ENCODE measurements at regions not wholly inside any gene's neighbourhood (a gene's known extent, or its start where the extent isn't known, plus 50 kb on each side); places are given as distances from the start of the nearest gene placed in this dataset.
A peak's percentile ranks its signal among the peaks of the same experiment; 100 is the strongest.
"Not testable (repeated sequence)": the region's sequence is repeated elsewhere in the genome, so short reads cannot be mapped to it uniquely, and the experiment has no call there.

- not testable (repeated sequence) for DNase-seq (ENCODE audit: low spot score)
Measured at GRCh38 chr1:116851189-116851588, 58.5 kb upstream of the PTGFRN start.

GRCh38 chr1:116851846-116852245, 57.9 kb upstream of the PTGFRN start:
- no peak for DNase-seq (ENCODE audit: low spot score)

DNA sequence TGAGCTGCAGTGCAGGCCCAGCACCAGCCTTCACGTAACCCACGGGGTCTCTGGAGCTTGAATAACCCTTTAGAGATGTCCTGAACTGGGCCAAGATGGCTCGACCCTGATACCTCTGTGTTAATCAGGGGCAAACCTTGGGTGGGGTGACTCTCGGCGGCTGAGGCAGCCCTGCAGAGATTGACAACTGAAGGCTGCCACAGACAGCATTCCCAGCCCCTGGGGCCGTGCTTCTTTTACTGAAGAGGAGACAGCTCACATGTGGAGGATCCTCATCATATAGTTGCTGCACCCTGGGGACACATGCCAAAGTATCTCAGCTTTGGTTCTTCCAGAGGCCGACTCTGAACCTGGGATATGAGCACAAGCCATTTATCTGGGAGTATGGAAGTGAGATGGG, 57.3 kb upstream of the PTGFRN start:
- no peak for DNase-seq (ENCODE audit: low spot score)

GRCh38 chr1:116852910-116853309, 56.8 kb upstream of the PTGFRN start:
- peak; percentile 38 for DNase-seq (ENCODE audit: low spot score)

- DNase-seq (ENCODE audit: low spot score): peak; percentile 75
Measured at GRCh38 chr1:116853680-116854402, 55.9 kb upstream of the PTGFRN start.

DNA sequence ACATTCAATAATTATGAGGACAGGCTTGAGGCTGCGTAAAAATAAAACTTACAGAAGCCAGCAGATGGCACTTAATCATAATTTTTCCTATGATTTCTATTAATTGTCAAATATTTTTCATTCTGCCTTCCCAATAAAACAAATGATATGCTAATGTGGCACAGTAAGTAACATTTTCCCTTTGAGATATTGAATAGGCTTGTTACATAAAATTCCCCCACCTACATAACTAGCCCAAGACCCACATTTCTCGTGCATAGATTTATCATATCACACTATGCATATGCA, 55.4 kb upstream of the PTGFRN start:
- DNase-seq (ENCODE audit: low spot score): no peak

DNA sequence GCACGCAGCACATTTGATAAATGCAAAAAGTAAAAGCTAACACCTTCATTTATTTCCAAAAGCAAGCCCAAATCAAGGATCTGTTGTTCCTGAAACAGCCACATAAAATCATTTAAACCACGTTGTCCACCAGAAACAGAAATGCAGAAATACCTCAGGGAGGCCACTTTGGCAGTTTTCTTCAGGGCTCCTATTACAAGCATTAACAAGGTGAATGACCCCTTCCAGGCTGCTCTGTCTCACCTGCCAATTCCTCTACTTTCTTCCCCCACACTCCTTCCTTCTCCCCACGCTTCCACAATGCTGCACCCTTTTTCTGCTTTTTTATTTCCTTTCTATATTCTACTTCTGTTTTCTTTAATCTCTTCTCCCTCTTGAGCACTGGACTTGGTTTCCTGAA, 55.0 kb upstream of the PTGFRN start:
- no peak for DNase-seq (ENCODE audit: low spot score)

DNA sequence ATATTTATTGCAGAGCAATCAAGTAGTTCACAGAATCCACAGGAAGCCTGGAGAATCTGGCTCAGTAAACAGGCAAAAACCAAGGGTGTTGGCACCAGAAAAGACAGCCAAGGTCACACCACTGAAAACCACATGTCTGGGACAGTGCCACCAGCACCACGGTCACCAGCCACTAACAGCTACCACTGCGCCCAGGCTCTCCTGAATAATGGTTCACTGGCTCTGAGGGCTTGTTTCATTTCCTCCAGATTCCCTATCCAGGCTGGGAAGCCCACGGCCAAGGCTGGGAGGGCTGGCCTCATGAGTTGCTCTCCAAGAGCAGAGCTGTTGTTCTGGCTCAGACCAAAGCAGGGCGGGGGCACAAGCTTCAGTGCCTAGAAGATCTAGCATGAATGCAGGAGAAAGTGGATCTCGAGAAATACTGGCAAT, 54.5 kb upstream of the PTGFRN start:
- no peak for DNase-seq (ENCODE audit: low spot score)

DNA sequence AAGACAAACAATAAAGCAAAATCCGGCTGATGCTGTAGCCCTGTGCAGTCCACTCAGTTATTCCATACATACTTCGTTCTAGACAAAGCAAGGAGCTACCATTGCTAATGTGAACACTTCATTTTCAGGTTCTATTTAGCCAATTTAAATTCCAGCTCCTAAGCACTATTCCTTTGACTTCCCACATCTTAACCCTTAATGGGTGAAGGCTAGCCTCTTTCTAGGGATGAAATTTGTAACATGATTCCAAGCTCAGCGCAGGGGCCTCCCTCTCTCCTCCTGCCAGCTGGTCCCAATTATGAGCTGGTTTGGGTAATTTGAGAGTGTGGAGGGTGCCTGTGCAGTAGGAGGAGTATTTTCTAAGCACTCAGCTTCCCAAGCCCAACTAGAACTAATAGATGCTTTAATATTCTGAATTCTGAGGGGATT, 53.9 kb upstream of the PTGFRN start:
- DNase-seq (ENCODE audit: low spot score): peak; percentile 29

DNA sequence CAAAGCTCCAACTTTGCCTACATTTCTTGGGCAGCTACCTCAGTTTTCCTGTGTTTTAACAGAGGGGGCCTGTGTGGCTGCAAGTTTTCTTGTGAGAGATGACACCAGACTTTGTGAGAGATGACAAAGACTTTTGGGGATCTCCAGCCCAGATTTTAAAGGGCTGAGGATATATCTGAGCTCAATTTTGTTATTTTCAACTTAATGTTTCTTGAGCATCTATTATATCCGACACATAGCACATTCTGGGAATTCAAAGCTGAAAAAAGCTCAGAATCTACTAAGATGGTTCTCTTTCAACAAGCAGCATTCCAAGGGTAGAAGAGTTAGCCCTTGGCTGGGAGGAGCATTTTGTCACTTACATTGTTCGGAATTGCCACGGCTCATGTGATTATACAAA, 53.4 kb upstream of the PTGFRN start:
- DNase-seq (ENCODE audit: low spot score): no peak

- no peak for DNase-seq (ENCODE audit: low spot score)
Measured at GRCh38 chr1:116857092-116857491, 52.6 kb upstream of the PTGFRN start.

Measured in iPS-NIHi11 (cell line).